CD14-positive monocyte (primary cell): ENCODE measurements at regions not wholly inside any gene's neighbourhood (a gene's known extent, or its start where the extent isn't known, plus 50 kb on each side); places are given as distances from the start of the nearest gene placed in this dataset.

ENCODE experiments used
- DNase-seq, 3 donors: peaks; one replicate each; pipeline ENCODE4 v3.0.0-alpha.2; 2011 to 2022
- H2AFZ ChIP-seq: 2 replicates; pipeline ENCODE4 v1.6.0; 2012; ENCODE audit warnings: mild to moderate bottlenecking, low read depth, low read length, inconsistent platforms; ENCODE audit not compliant: insufficient read depth, poor library complexity, severe bottlenecking
- H3K27ac ChIP-seq, 2 donors: 1 replicate in 1 of 2; 2 replicates in 1 of 2; pipeline ENCODE4 v1.5.1; 2012 to 2013; ENCODE audit warnings: low read length in 2 of 2, control low read depth in 1 of 2, inconsistent platforms in 1 of 2, low read depth in 1 of 2, mild to moderate bottlenecking in 1 of 2
- H3K27me3 ChIP-seq, 2 donors: one replicate each; pipeline versions ENCODE4 v1.6.0 to v1.6.1; 2011 to 2013; ENCODE audit warnings: low read length in 2 of 2; ENCODE audit not compliant: control insufficient read depth in 2 of 2, insufficient read depth in 2 of 2
- H3K36me3 ChIP-seq, 2 donors: replicated peaks in 1 of 2; 1 replicate in 1 of 2; 2 replicates in 1 of 2; pipeline versions ENCODE4 v1.5.1 to v1.6.1; 2012 to 2013; ENCODE audit warnings: low read length in 2 of 2, control low read depth in 1 of 2, inconsistent platforms in 1 of 2, mild to moderate bottlenecking in 1 of 2; ENCODE audit not compliant: insufficient read depth in 2 of 2, control insufficient read depth in 1 of 2
- H3K4me1 ChIP-seq, 2 donors: 1 replicate in 1 of 2; 2 replicates in 1 of 2; pipeline versions ENCODE4 v1.5.1 to v1.6.1; 2012 to 2013; ENCODE audit warnings: low read length in 2 of 2, control low read depth in 1 of 2, inconsistent platforms in 1 of 2, mild to moderate bottlenecking in 1 of 2, moderate library complexity in 1 of 2; ENCODE audit not compliant: insufficient read depth in 2 of 2, control insufficient read depth in 1 of 2
- H3K4me2 ChIP-seq: replicated peaks from 2 replicates; pipeline ENCODE3; 2012; ENCODE audit warnings: low read length, moderate library complexity, mild to moderate bottlenecking; ENCODE audit not compliant: poor library complexity, severe bottlenecking; ENCODE audit errors: extremely low read depth
- H3K4me3 ChIP-seq, 3 experiments: fragments of 200-600 bp in 1 of 3; sonication (generic) in 1 of 3; replicated peaks in 1 of 3; 1 replicate in 2 of 3; 2 replicates in 1 of 3; pipeline ENCODE4 v1.5.1; 2011 to 2013; ENCODE audit warnings: low read length in 3 of 3, mild to moderate bottlenecking in 3 of 3, control low read depth in 2 of 3, low read depth in 2 of 3, inconsistent platforms in 1 of 3, moderate library complexity in 1 of 3
- H3K79me2 ChIP-seq: 2 replicates; pipeline ENCODE4 v1.6.0; 2012; ENCODE audit warnings: mild to moderate bottlenecking, control low read depth, inconsistent platforms, low read length, moderate library complexity; ENCODE audit not compliant: insufficient read depth
- H3K9ac ChIP-seq: 2 replicates; pipeline ENCODE4 v1.6.0; 2017; ENCODE audit warnings: low read length, mild to moderate bottlenecking; ENCODE audit not compliant: insufficient read depth, poor library complexity, severe bottlenecking
- H3K9me3 ChIP-seq, 2 donors: replicated peaks in 1 of 2; 1 replicate in 1 of 2; 2 replicates in 1 of 2; pipeline versions ENCODE4 v1.5.1 to v1.6.1; 2012 to 2013; ENCODE audit warnings: low read length in 2 of 2, control low read depth in 1 of 2; ENCODE audit not compliant: control insufficient read depth in 1 of 2, insufficient read depth in 1 of 2
- H4K20me1 ChIP-seq: 2 replicates; pipeline ENCODE4 v1.6.0; 2012; ENCODE audit warnings: mild to moderate bottlenecking, low read length, control low read depth, moderate library complexity; ENCODE audit not compliant: insufficient read depth
- H3K27ac Mint-ChIP-seq, 7 donors: one replicate each; pipeline ENCODE4 v1.8.0; 2020; ENCODE audit warnings: mild to moderate bottlenecking in 7 of 7, mixed read lengths in 7 of 7, moderate library complexity in 6 of 7, inconsistent platforms in 2 of 7
- H3K27me3 Mint-ChIP-seq, 3 donors: one replicate each; pipeline ENCODE4 v1.8.0; 2021 to 2022; ENCODE audit warnings: low read depth in 3 of 3, mild to moderate bottlenecking in 3 of 3, mixed read lengths in 3 of 3, moderate library complexity in 3 of 3, inconsistent platforms in 1 of 3
- H3K36me3 Mint-ChIP-seq, 2 donors: one replicate each; pipeline ENCODE4 v1.8.0; 2020; ENCODE audit warnings: mixed read lengths in 2 of 2, inconsistent platforms in 1 of 2, mild to moderate bottlenecking in 1 of 2
- H3K4me1 Mint-ChIP-seq: one replicate; pipeline ENCODE4 v1.8.0; 2020; ENCODE audit warnings: mild to moderate bottlenecking, mixed read lengths
- H3K4me3 Mint-ChIP-seq, 2 donors: one replicate each; pipeline ENCODE4 v1.8.0; 2020; ENCODE audit warnings: mild to moderate bottlenecking in 2 of 2, mixed read lengths in 2 of 2, moderate library complexity in 1 of 2
- H3K9me3 Mint-ChIP-seq, 7 donors: one replicate each; pipeline ENCODE4 v1.8.0; 2020 to 2022; ENCODE audit warnings: mixed read lengths in 7 of 7, mild to moderate bottlenecking in 6 of 7, moderate library complexity in 6 of 7, inconsistent platforms in 2 of 7
- WGBS: methylation state at CpG from one replicate; pipeline ENCODE4 v1.1.5; 2013; ENCODE audit warnings: missing lambda C conversion rate; ENCODE audit not compliant: insufficient coverage; 5-methylcytosine and 5-hydroxymethylcytosine counted together
- intact Hi-C, 2 donors: fragments of 100-400 bp; cut with micrococcal nuclease; formaldehyde crosslinking; loops; one replicate each; pipeline versions ENCODE4 v1.15.0 to v1.15.1; 2023
- TF ChIP-seq, protein P1 (sequence below): fragments of 200-600 bp; IDR thresholded peaks from one replicate; pipeline ENCODE4 v1.8.0; 2022; ENCODE audit warnings: antibody characterized with exemption, mild to moderate bottlenecking

DNA sequence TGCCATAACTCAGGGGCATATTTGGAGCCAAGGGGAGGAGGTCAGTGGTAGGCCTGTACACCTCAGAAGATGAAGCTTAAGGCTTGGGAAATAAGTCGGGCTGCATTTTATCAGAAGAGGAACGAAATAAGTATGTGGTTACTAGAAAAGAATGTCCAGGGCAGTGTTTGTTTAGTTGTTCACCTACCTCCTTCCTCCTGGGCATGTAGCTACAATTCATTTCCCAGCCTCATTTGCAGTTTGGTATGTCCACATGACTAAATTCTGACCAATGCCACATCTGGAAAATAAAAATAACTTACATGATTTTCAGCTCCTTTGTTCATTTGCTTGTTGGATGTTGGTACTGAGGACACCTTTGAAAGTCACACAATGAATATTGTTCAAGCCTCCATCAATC lies 294.5 kb upstream of the RGS17 start:
- H3K9me3 Mint-ChIP-seq = peaks cover 2 to 17% (median 5%) of the 10 kb centered on the region in 7 donors
- peaks cover 14 to 16% of the 10 kb centered on the region in 2 donors for H3K9me3 ChIP-seq
- no peak overlapping the region for H3K4me3 Mint-ChIP-seq
- H4K20me1 ChIP-seq = no peaks in the 10 kb centered on the region
- H3K4me2 ChIP-seq = no peak overlapping the region
- H3K27me3 ChIP-seq = no peaks in the 10 kb centered on the region
- H3K9ac ChIP-seq = no peak overlapping the region
- intact Hi-C loops = no loop called here
- no peak for DNase-seq
- no peak overlapping the region for H3K27ac Mint-ChIP-seq
- no peaks in the 10 kb centered on the region for H3K36me3 Mint-ChIP-seq
- H3K4me1 ChIP-seq = no peaks in the 10 kb centered on the region
- H3K27me3 Mint-ChIP-seq = peaks cover 0 to 2% (median 0%) of the 10 kb centered on the region in 3 donors
- H3K4me1 Mint-ChIP-seq = no peaks in the 10 kb centered on the region
- no peak overlapping the region for H3K4me3 ChIP-seq
- no peaks in the 10 kb centered on the region for H3K79me2 ChIP-seq
- no peak overlapping the region for H2AFZ ChIP-seq
- H3K27ac ChIP-seq = no peak overlapping the region
- TF ChIP-seq, protein P1, sequence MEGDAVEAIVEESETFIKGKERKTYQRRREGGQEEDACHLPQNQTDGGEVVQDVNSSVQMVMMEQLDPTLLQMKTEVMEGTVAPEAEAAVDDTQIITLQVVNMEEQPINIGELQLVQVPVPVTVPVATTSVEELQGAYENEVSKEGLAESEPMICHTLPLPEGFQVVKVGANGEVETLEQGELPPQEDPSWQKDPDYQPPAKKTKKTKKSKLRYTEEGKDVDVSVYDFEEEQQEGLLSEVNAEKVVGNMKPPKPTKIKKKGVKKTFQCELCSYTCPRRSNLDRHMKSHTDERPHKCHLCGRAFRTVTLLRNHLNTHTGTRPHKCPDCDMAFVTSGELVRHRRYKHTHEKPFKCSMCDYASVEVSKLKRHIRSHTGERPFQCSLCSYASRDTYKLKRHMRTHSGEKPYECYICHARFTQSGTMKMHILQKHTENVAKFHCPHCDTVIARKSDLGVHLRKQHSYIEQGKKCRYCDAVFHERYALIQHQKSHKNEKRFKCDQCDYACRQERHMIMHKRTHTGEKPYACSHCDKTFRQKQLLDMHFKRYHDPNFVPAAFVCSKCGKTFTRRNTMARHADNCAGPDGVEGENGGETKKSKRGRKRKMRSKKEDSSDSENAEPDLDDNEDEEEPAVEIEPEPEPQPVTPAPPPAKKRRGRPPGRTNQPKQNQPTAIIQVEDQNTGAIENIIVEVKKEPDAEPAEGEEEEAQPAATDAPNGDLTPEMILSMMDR = no peak
- WGBS = no CpG with 5 or more reads among the region's 2 CpGs
- H3K36me3 ChIP-seq = no peaks in the 10 kb centered on the region

DNA sequence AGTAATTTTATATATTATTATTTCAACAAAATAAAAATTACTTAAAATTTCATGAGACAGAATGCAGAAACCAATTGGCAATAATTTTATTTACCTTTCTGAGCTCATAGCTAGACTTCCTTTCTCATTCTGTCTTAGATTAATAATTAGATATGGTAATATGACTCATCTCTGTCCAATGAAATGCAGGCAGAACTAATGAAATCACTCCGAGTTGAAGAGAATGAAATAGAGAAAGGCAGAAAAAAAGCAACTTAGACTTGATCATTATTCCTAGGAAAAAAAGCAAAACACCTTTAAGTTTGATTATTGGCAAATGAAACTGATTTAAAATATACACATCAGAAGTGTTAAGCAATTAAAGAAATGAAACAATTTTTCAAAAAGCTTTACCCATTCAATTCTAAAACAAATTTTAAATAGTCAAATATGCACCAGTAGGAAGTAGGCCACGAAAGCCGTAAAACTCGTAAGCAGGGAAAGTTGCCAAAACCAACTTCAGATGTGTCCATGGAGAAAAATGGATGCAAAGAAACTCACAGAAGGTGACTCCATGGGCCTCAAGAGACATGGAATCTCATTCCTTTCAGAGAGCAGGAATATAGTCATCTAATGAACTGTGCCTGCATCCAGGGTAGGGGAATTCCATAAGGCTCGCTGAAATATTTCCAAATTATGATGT lies 293.8 kb upstream of the RGS17 start:
- TF ChIP-seq, protein P1 = no peak
- no peak overlapping the region for H3K4me3 ChIP-seq
- Mint-ChIP-seq H3K4me3 (no peak overlapping the region), H3K9me3 (peaks cover 2 to 17% (median 3%) of the 10 kb centered on the region in 7 donors), H3K27me3 (peaks cover 0 to 2% (median 0%) of the 10 kb centered on the region in 3 donors), H3K4me1 (no peaks in the 10 kb centered on the region), H3K27ac (no peak overlapping the region), H3K36me3 (no peaks in the 10 kb centered on the region)
- H3K9ac ChIP-seq = no peak overlapping the region
- no peak overlapping the region for H3K27ac ChIP-seq
- intact Hi-C loops = no loop called here
- H3K79me2 ChIP-seq = no peaks in the 10 kb centered on the region
- 69% methylated on average over 4 of the region's 5 CpGs for WGBS
- H3K9me3 ChIP-seq = peaks cover 13 to 15% of the 10 kb centered on the region in 2 donors
- no peaks in the 10 kb centered on the region for H3K4me1 ChIP-seq
- H3K36me3 ChIP-seq = no peaks in the 10 kb centered on the region
- no peak overlapping the region for H2AFZ ChIP-seq
- H4K20me1 ChIP-seq = no peaks in the 10 kb centered on the region
- H3K27me3 ChIP-seq = no peaks in the 10 kb centered on the region
- no peak overlapping the region for H3K4me2 ChIP-seq
- DNase-seq = no peak
